HG03064 (cell line): ENCODE measurements at regions not wholly inside any gene's neighbourhood (a gene's known extent, or its start where the extent isn't known, plus 50 kb on each side); places are given as distances from the start of the nearest gene placed in this dataset.
A peak's percentile ranks its signal among the peaks of the same experiment; 100 is the strongest.
"Not testable (repeated sequence)": the region's sequence is repeated elsewhere in the genome, so short reads cannot be mapped to it uniquely, and the experiment has no call there.

ENCODE experiments used
- ATAC-seq: cut with Tn5 transposase; IDR thresholded peaks from one replicate; pipeline ENCODE4 v1.9.1; 2021; ENCODE audit warnings: low read depth; ENCODE audit not compliant: unreplicated experiment

- ATAC-seq: no peak
Measured at GRCh38 chr13:28574617-28575142, 79.8 kb upstream of the FLT1 start.

GRCh38 chr13:28573595-28574373 lies 78.9 kb upstream of the FLT1 start:
- no peak for ATAC-seq

- ATAC-seq: no peak
Measured at GRCh38 chr13:28572871-28573270, 77.9 kb upstream of the FLT1 start.

- ATAC-seq: not testable (repeated sequence)
Measured at GRCh38 chr13:28570356-28570755, 75.4 kb upstream of the FLT1 start.

- ATAC-seq: no peak
Measured at GRCh38 chr13:28569886-28570285, 75.0 kb upstream of the FLT1 start.

- ATAC-seq: peak; percentile 59
Measured at GRCh38 chr13:28568286-28568685, 73.4 kb upstream of the FLT1 start.

- no peak for ATAC-seq
Measured at GRCh38 chr13:28566891-28567290, 72.0 kb upstream of the FLT1 start.

- ATAC-seq: no peak
Measured at GRCh38 chr13:28566283-28566682, 71.4 kb upstream of the FLT1 start.

- ATAC-seq: no peak
Measured at GRCh38 chr13:28564030-28564429, 69.1 kb upstream of the FLT1 start.

GRCh38 chr13:28563609-28564008 lies 68.7 kb upstream of the FLT1 start:
- no peak for ATAC-seq

GRCh38 chr13:28560612-28561011 lies 65.7 kb upstream of the FLT1 start:
- no peak for ATAC-seq

GRCh38 chr13:28559636-28560259 lies 64.8 kb upstream of the FLT1 start:
- no peak for ATAC-seq

GRCh38 chr13:28558567-28558966 lies 63.6 kb upstream of the FLT1 start:
- ATAC-seq: no peak

- ATAC-seq: no peak
Measured at GRCh38 chr13:28557725-28558520, 63.0 kb upstream of the FLT1 start.

GRCh38 chr13:28555096-28555495 lies 60.2 kb upstream of the FLT1 start:
- no peak for ATAC-seq

GRCh38 chr13:28553971-28554370 lies 59.0 kb upstream of the FLT1 start:
- ATAC-seq: no peak

GRCh38 chr13:28552288-28552687 lies 57.4 kb upstream of the FLT1 start:
- no peak for ATAC-seq

- no peak for ATAC-seq
Measured at GRCh38 chr13:28551498-28551895, 56.6 kb upstream of the FLT1 start.

GRCh38 chr13:28550721-28551497 lies 56.0 kb upstream of the FLT1 start:
- no peak for ATAC-seq

- no peak for ATAC-seq
Measured at GRCh38 chr13:28550091-28550490, 55.2 kb upstream of the FLT1 start.
